Right lobe of liver (tissue), 6 donors: ENCODE measurements at regions not wholly inside any gene's neighbourhood (a gene's known extent, or its start where the extent isn't known, plus 50 kb on each side); places are given as distances from the start of the nearest gene placed in this dataset.

Source experiments
- ATAC-seq, 4 donors: fragments of 200-7000 bp; cut with Tn5 transposase; one replicate each; pipeline ENCODE4 v1.9.1; 2020; ENCODE audit warnings: mild to moderate bottlenecking in 4 of 4, moderate library complexity in 4 of 4
- DNase-seq, 3 donors: peaks; one replicate each; pipeline ENCODE4 v3.0.0-alpha.2; 2020
- H3K27ac ChIP-seq, 3 donors: fragments of 200-600 bp; one replicate each; pipeline ENCODE4 v1.8.0; 2022
- H3K27me3 ChIP-seq, 2 donors: fragments of 200-600 bp; one replicate each; pipeline ENCODE4 v1.8.0; 2022
- H3K36me3 ChIP-seq, 4 donors: fragments of 200-600 bp; sonication (generic) in 1 of 4; one replicate each; pipeline versions ENCODE4 v1.5.1 to v1.8.0; 2017 to 2022; ENCODE audit warnings: control low read depth in 1 of 4
- H3K4me1 ChIP-seq, 4 donors: fragments of 200-600 bp; sonication (generic) in 1 of 4; one replicate each; pipeline versions ENCODE4 v1.5.1 to v1.8.0; 2017 to 2022; ENCODE audit warnings: control low read depth in 1 of 4
- H3K4me3 ChIP-seq, 3 donors: fragments of 200-600 bp; one replicate each; pipeline ENCODE4 v1.8.0; 2022
- H3K9me3 ChIP-seq, 4 donors: fragments of 200-600 bp; sonication (generic) in 1 of 4; one replicate each; pipeline versions ENCODE4 v1.5.1 to v1.8.0; 2017 to 2022; ENCODE audit warnings: control low read depth in 1 of 4
- POLR2A ChIP-seq: fragments of 450-650 bp; IDR thresholded peaks from one replicate; pipeline ENCODE4 v1.6.1; 2017; ENCODE audit warnings: antibody characterized with exemption, mild to moderate bottlenecking
- whole genome bisulfite sequencing: methylation state at CpG from one replicate; pipeline ENCODE4 v1.1.6; 2018; ENCODE audit warnings: low coverage, low lambda C conversion rate; ENCODE audit not compliant: insufficient coverage; ENCODE audit errors: missing lambda C conversion rate; 5-methylcytosine and 5-hydroxymethylcytosine counted together
- intact Hi-C, 2 donors: fragments of 100-400 bp; cut with DNase I; formaldehyde crosslinking; loops; one replicate each; pipeline versions ENCODE4 v1.11.2 to v1.14.1; 2022
- TF ChIP-seq, protein P1 (sequence below), 4 donors: fragments of 200-600 bp in 3 of 4; fragments of 450-650 bp in 1 of 4; IDR thresholded peaks; one replicate each; pipeline versions ENCODE4 v1.5.1 to v1.8.0; 2016 to 2022; ENCODE audit warnings: antibody characterized with exemption in 4 of 4, mild to moderate bottlenecking in 2 of 4
- donor health status: DM: no; HTN: yes; CAD: no.
- donor health status: DM: no; HTN: no; CAD: no.
- donor health status: DM: no; HTN: no; CAD: no.
- donor health status: DM: no; HTN: yes; CAD: no.
- donor health status: DM: no; HTN: yes; CAD: no.

DNA sequence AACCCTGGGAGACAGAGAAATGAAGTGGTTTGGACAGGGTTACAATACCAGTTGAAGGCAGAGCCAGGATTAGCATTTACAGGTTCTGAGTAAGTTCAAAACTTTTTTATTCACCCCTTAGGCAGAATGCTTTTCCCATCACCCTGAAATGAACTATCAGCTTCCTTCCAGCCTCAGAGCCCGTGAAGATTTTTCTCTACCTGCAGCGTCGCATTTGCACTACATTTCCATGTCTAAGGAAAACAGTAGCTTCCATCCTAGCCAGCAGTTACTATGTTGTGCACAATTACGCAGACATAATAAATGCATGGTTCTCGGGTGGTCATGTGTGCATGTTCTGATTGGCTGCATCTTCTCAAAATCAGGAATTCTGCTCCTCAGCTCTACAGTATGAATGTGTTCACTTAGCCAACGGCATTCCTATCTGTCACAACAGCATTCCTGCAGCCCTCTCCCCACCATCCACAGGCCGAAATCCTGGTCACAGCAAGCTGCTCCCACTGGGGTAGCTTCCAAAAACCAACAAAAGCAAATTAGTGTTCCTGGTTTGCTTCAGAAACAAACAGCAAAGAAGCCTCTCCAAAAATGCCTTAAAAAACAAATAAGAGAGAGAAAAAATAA, 510.8 kb upstream of the SEMA6D start:
- no peak for DNase-seq
- 63% methylated on average over 7 of the region's 7 CpGs for WGBS
- no peak for ATAC-seq
- no peak overlapping the region for H3K27ac ChIP-seq
- intact Hi-C loops, result no loop called here
- no peaks in the 10 kb centered on the region for H3K36me3 ChIP-seq
- no peaks in the 10 kb centered on the region for H3K27me3 ChIP-seq
- H3K4me1 ChIP-seq, result no peaks in the 10 kb centered on the region
- H3K9me3 ChIP-seq, result no peaks in the 10 kb centered on the region
- TF ChIP-seq POLR2A, result no peak
- TF ChIP-seq, protein P1, sequence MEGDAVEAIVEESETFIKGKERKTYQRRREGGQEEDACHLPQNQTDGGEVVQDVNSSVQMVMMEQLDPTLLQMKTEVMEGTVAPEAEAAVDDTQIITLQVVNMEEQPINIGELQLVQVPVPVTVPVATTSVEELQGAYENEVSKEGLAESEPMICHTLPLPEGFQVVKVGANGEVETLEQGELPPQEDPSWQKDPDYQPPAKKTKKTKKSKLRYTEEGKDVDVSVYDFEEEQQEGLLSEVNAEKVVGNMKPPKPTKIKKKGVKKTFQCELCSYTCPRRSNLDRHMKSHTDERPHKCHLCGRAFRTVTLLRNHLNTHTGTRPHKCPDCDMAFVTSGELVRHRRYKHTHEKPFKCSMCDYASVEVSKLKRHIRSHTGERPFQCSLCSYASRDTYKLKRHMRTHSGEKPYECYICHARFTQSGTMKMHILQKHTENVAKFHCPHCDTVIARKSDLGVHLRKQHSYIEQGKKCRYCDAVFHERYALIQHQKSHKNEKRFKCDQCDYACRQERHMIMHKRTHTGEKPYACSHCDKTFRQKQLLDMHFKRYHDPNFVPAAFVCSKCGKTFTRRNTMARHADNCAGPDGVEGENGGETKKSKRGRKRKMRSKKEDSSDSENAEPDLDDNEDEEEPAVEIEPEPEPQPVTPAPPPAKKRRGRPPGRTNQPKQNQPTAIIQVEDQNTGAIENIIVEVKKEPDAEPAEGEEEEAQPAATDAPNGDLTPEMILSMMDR (IDR thresholded peaks at IDR 0.05), result no peak
- no peak overlapping the region for H3K4me3 ChIP-seq

DNA sequence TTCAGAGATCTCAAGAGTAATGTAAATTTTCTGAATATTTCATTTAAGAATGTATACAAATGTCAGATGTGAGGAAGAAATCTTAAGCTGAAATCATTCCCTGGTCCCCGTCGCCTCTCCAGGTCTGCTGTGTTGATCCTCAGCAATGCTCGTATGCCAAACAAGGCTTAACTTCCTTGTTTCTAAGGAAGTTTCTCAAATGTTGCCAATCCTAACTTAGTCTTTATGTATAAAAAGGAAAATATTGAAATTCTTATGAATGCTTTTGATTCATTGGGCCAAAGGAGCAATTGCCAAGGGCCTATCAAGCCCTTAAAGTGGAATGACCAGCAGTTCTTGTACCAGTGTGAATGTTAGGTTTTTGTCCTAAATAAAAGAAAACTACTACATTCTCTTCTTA, 507.7 kb upstream of the SEMA6D start:
- Histone ChIP-seq H3K27ac (no peak overlapping the region), H3K36me3 (no peaks in the 10 kb centered on the region), H3K4me1 (no peaks in the 10 kb centered on the region), H3K27me3 (no peaks in the 10 kb centered on the region), H3K4me3 (no peak overlapping the region), H3K9me3 (no peaks in the 10 kb centered on the region)
- intact Hi-C loops, result no loop called here
- WGBS, result 84% methylated on average over 3 of the region's 3 CpGs
- DNase-seq (no peak), ATAC-seq (no peak)
- TF ChIP-seq POLR2A, result no peak
- TF ChIP-seq, protein P1 (IDR thresholded peaks at IDR 0.05), result no peak

DNA sequence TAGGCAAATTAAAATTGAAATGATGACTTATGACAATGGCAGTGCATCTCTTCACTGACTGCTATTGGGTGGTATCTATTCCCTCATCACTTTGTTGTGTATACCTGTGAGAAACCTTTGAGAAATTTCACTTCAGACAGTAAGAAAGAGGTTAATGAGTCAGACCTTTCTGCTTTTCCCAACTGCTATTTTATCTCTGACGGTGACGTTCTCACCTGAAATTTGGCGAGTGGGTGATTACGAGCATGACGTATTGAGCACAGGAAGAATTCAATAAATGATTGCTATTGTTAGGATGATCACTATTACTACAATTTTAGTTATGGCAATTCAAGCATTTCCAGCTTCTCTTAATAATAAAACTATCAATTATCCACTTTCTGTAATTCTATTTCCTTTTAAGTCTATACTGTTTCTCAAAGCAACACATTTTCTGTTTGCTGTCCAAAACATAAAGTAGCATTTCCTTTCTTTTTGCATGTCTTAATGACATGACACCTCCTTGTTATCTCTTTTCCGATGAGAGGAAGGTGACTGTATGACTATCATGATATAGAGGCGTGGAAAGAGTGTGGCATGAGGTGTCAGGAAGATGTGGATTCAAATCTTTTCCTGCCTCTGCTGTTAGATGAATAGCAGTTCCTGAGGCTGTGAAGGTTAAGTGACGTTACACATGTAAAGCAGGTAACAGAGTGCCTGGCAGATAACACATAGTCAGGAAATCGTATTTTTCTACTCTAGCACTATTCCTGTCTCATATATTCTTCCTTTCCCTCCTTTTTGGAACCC, 504.9 kb upstream of the SEMA6D start:
- no peaks in the 10 kb centered on the region for H3K9me3 ChIP-seq
- no peak overlapping the region for H3K4me3 ChIP-seq
- H3K4me1 ChIP-seq, result no peaks in the 10 kb centered on the region
- H3K36me3 ChIP-seq, result no peaks in the 10 kb centered on the region
- DNase-seq, result no peak
- intact Hi-C loops, result no loop called here
- no peak for TF ChIP-seq POLR2A
- TF ChIP-seq, protein P1 (IDR thresholded peaks at IDR 0.05), result no peak
- 33% methylated on average over 9 of the region's 9 CpGs for WGBS
- H3K27ac ChIP-seq, result no peak overlapping the region
- no peaks in the 10 kb centered on the region for H3K27me3 ChIP-seq
- no peak for ATAC-seq

DNA sequence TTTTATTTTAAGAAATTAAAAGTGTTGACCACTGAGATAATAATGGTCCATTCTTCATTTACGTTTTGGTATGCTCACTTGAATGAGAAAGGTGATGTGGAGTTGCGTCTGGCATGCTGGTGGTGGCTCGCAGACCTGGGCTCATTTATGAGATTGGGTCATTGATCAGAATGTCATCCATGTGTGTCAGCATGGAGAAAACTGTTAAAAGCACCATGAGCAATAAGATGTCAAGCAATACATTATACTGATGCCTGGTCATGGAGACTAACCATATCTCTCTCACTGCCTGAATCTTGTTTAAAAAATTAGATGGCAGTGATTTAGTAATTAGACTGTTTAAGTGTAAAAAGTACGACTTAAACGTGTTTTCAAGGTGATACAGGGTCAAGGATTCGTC, 503.4 kb upstream of the SEMA6D start:
- WGBS, result 40% methylated on average over 6 of the region's 6 CpGs
- TF ChIP-seq POLR2A, result no peak
- TF ChIP-seq, protein P1 (IDR thresholded peaks at IDR 0.05), result no peak
- Histone ChIP-seq H3K36me3 (no peaks in the 10 kb centered on the region), H3K4me3 (no peak overlapping the region), H3K4me1 (no peaks in the 10 kb centered on the region), H3K9me3 (no peaks in the 10 kb centered on the region), H3K27ac (no peak overlapping the region), H3K27me3 (no peaks in the 10 kb centered on the region)
- DNase-seq (no peak), ATAC-seq (no peak)
- intact Hi-C loops, result no loop called here
